NCI-H2227 treated with DMSO at 0.1 percent for 48 hours (cell line): ENCODE measurements at regions not wholly inside any gene's neighbourhood (a gene's known extent, or its start where the extent isn't known, plus 50 kb on each side); places are given as distances from the start of the nearest gene placed in this dataset.
"Not testable (repeated sequence)": the region's sequence is repeated elsewhere in the genome, so short reads cannot be mapped to it uniquely, and the experiment has no call there.

ENCODE experiments used
- DNase-seq: peaks from one replicate; lab custom pipeline; 2025; lab: John Stamatoyannopoulos, UW

- DNase-seq: no peak
These were observed 336.0 kb upstream of the ONECUT1 start for GRCh38 chr15:53126144-53126543.

- DNase-seq: no peak
These were observed 332.7 kb upstream of the ONECUT1 start for GRCh38 chr15:53122818-53123217.

- DNase-seq: not testable (repeated sequence)
These were observed 326.8 kb upstream of the ONECUT1 start for GRCh38 chr15:53116915-53117314.

- no peak for DNase-seq
These were observed 326.0 kb upstream of the ONECUT1 start for GRCh38 chr15:53116169-53116568.

- DNase-seq: no peak
These were observed 325.4 kb upstream of the ONECUT1 start for GRCh38 chr15:53115563-53115962.

GRCh38 chr15:53114960-53115359 is 324.8 kb upstream of the ONECUT1 start:
- no peak for DNase-seq

- no peak for DNase-seq
These were observed 320.9 kb upstream of the ONECUT1 start for GRCh38 chr15:53110999-53111398.

GRCh38 chr15:53108319-53108718 is 318.2 kb upstream of the ONECUT1 start:
- no peak for DNase-seq

- no peak for DNase-seq
These were observed 317.7 kb upstream of the ONECUT1 start for GRCh38 chr15:53107855-53108254.

GRCh38 chr15:53106505-53107286 is 316.6 kb upstream of the ONECUT1 start:
- no peak for DNase-seq

- no peak for DNase-seq
These were observed 312.3 kb upstream of the ONECUT1 start for GRCh38 chr15:53102483-53102882.

GRCh38 chr15:53080484-53080883 is 290.3 kb upstream of the ONECUT1 start:
- no peak for DNase-seq

- no peak for DNase-seq
These were observed 284.1 kb upstream of the ONECUT1 start for GRCh38 chr15:53074221-53074620.

- DNase-seq: no peak
These were observed 281.9 kb upstream of the ONECUT1 start for GRCh38 chr15:53072077-53072476.

GRCh38 chr15:53068636-53069035 is 278.5 kb upstream of the ONECUT1 start:
- DNase-seq: no peak

- no peak for DNase-seq
These were observed 269.3 kb upstream of the ONECUT1 start for GRCh38 chr15:53059273-53060043.

GRCh38 chr15:53046153-53046790 is 256.1 kb upstream of the ONECUT1 start:
- no peak for DNase-seq

- DNase-seq: no peak
These were observed 248.5 kb upstream of the ONECUT1 start for GRCh38 chr15:53038655-53038941.

GRCh38 chr15:53037904-53038654 is 247.9 kb upstream of the ONECUT1 start:
- DNase-seq: no peak

GRCh38 chr15:53036641-53037040 is 246.5 kb upstream of the ONECUT1 start:
- no peak for DNase-seq

- no peak for DNase-seq
These were observed 244.7 kb upstream of the ONECUT1 start for GRCh38 chr15:53034767-53035245.

- DNase-seq: no peak
These were observed 243.6 kb upstream of the ONECUT1 start for GRCh38 chr15:53033709-53034108.
